Progenitor cell of endocrine pancreas (in vitro differentiated cells): ENCODE measurements at regions not wholly inside any gene's neighbourhood (a gene's known extent, or its start where the extent isn't known, plus 50 kb on each side); places are given as distances from the start of the nearest gene placed in this dataset.

Experiments
- DNase-seq: peaks from one replicate; pipeline ENCODE4 v3.0.0; 2021; ENCODE audit warnings: low spot score; ENCODE audit not compliant: unreplicated experiment
- H3K27ac Mint-ChIP-seq: 2 replicates; pipeline ENCODE4 v1.8.0; 2021; ENCODE audit warnings: mild to moderate bottlenecking, moderate library complexity, mixed read lengths
- H3K27me3 Mint-ChIP-seq: 2 replicates; pipeline ENCODE4 v1.8.0; 2021; ENCODE audit warnings: mixed read lengths
- H3K36me3 Mint-ChIP-seq: 2 replicates; pipeline ENCODE4 v1.8.0; 2022; ENCODE audit warnings: mixed read lengths; ENCODE audit not compliant: insufficient read depth
- H3K4me1 Mint-ChIP-seq: 2 replicates; pipeline ENCODE4 v1.8.0; 2021; ENCODE audit warnings: low read depth, mixed read lengths
- H3K4me3 Mint-ChIP-seq: 2 replicates; pipeline ENCODE4 v1.8.0; 2021; ENCODE audit warnings: low read depth, mild to moderate bottlenecking, moderate library complexity, mixed read lengths
- H3K9me3 Mint-ChIP-seq: 2 replicates; pipeline ENCODE4 v1.8.0; 2021; ENCODE audit warnings: low read depth, mixed read lengths
- TF ChIP-seq, protein P1 (sequence below): fragments of 200-600 bp; sonication (generic); IDR thresholded peaks from one replicate; pipeline ENCODE4 v1.5.0; 2021; ENCODE audit warnings: antibody characterized with exemption, mild to moderate bottlenecking; ENCODE audit not compliant: unreplicated experiment

DNA sequence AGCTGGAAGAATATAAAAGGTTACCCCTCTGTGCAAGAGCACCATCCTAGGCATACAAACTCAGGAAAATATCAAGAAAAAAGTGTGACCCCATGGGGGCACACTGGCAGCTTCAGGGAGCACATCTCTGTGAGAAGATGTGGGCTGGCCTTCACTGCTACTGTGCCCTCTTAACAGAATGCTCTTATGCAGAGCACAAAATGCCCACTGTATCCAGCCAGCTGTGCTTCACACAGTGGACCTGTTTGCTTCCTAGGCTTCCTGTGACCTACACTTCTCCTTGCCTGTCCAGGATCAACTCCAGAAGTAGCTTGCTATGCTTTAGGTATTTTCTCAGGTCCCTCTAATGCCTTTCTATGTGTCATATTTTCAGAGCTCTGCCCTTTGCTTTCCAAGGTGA, 380.2 kb upstream of the MMS22L start:
- no peaks in the 10 kb centered on the region for H3K36me3 Mint-ChIP-seq

DNA sequence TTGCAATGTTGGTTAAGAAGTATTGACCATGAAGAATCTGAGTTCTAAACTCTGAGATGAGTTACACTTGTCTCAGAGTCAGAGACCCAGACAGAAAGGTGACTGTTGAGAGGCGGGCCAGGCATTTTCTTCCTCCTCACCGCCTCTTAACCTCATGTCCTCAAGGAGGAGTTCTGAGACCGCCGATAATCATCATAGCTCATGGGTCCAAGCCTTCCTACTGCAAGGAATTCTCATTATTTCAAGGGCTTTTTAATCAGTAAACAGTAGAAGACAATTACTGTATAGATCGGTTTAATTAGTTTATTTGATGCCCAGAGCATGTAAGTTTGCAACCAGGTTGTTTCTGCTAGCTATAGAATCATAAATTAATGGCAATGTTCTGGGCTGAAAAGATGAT, 382.4 kb upstream of the MMS22L start:
- no peak for DNase-seq
- Mint-ChIP-seq H3K27ac (no peak overlapping the region), H3K9me3 (no peaks in the 10 kb centered on the region), H3K36me3 (no peaks in the 10 kb centered on the region), H3K4me3 (no peak overlapping the region), H3K27me3 (peaks cover 16% of the 10 kb centered on the region), H3K4me1 (peaks cover 1% of the 10 kb centered on the region)
- TF ChIP-seq, protein P1, sequence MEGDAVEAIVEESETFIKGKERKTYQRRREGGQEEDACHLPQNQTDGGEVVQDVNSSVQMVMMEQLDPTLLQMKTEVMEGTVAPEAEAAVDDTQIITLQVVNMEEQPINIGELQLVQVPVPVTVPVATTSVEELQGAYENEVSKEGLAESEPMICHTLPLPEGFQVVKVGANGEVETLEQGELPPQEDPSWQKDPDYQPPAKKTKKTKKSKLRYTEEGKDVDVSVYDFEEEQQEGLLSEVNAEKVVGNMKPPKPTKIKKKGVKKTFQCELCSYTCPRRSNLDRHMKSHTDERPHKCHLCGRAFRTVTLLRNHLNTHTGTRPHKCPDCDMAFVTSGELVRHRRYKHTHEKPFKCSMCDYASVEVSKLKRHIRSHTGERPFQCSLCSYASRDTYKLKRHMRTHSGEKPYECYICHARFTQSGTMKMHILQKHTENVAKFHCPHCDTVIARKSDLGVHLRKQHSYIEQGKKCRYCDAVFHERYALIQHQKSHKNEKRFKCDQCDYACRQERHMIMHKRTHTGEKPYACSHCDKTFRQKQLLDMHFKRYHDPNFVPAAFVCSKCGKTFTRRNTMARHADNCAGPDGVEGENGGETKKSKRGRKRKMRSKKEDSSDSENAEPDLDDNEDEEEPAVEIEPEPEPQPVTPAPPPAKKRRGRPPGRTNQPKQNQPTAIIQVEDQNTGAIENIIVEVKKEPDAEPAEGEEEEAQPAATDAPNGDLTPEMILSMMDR: no peak

More for the DNA sequence above, 380.2 kb upstream of the MMS22L start:
- Mint-ChIP-seq H3K27ac (no peak overlapping the region), H3K4me3 (no peak overlapping the region), H3K27me3 (peaks cover 16% of the 10 kb centered on the region), H3K9me3 (no peaks in the 10 kb centered on the region), H3K4me1 (peaks cover 1% of the 10 kb centered on the region)
- DNase-seq: no peak
- TF ChIP-seq, protein P1: no peak

DNA sequence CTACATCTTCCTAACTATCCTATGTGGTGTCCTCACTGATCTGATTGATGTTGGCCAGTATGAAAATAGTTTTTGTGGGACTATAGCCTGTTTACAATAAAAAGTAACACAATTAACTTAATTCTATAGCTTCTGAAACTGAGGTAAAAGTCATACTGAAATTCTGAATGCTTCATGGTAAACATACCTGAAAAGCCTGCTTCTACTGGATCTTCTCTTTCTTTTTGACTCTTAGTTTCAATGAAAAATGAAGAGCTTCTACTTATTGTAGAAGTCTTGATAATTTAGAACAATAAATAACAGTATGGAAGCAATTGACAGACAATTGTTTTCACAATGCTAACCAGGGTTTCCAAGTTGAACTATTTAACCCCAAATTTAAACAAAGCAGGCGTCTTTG, 383.9 kb upstream of the MMS22L start:
- TF ChIP-seq, protein P1: no peak
- Mint-ChIP-seq H3K27me3 (peaks cover 11% of the 10 kb centered on the region), H3K9me3 (no peaks in the 10 kb centered on the region), H3K4me3 (no peak overlapping the region), H3K36me3 (no peaks in the 10 kb centered on the region), H3K4me1 (no peaks in the 10 kb centered on the region), H3K27ac (no peak overlapping the region)
- no peak for DNase-seq

DNA sequence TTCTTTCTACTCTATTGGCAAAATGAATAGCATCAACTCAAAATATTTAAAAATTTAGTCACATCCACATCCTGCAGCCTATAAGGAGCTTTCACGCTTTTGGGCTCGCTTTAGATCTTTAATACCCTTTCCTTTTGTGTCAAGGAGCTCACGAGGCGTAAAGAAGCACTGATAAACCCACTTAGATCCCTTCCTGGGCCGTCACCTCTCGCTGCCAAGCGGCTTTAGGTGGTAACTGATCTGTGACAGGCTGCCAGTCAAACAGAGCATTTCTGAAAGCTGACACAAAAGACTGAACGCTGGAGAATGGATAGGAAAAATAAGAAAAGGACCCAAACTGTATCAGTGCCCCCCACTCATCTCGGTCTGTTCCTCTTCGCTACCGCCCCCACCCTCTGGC, 385.7 kb upstream of the MMS22L start:
- H3K9me3 Mint-ChIP-seq: no peaks in the 10 kb centered on the region
- H3K27me3 Mint-ChIP-seq: peaks cover 3% of the 10 kb centered on the region
- no peak overlapping the region for H3K4me3 Mint-ChIP-seq
- H3K27ac Mint-ChIP-seq: no peak overlapping the region
- TF ChIP-seq, protein P1: no peak
- H3K4me1 Mint-ChIP-seq: no peaks in the 10 kb centered on the region
- no peaks in the 10 kb centered on the region for H3K36me3 Mint-ChIP-seq
- no peak for DNase-seq

DNA sequence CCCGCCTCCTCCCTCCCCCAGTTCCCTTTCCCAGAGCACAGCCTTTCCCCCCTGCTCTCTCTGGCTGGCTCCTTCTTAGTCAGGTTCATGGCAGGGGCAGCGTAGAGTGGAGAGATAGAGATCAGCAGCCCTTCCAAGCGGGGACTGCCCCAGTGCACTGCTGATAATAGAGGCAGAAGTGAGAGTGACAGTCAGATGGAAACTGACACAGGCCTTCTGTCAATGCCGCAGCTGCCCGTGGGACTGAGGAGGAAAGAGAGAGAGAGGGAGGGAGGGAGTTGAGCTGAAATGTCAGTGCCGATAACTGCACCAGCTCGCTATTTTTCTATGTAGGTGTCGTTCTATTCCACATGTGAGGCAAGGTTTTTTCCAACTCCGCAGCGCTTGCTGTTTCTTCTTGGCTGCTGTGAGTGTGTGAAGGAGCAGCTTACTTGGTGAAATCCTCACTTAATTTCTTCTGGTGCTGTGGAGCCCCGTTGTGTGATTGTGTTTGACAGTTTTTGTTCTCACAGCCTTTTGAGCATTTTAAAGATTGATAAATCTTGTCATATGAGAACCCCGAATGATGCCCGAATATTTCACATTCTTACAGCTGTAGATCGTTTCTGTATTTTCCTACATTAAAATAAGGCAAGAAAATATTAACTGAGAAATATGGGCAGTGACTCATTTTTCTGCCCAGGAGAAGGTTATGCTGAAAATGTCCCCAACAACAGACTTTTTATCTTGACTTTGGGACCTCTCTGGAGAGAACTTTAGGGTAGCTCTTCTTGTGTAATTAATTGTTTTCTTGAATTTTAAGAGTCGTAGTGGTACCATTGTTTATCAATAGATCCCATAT, 386.4 kb upstream of the MMS22L start:
- Mint-ChIP-seq H3K4me1 (no peaks in the 10 kb centered on the region), H3K9me3 (no peaks in the 10 kb centered on the region), H3K27ac (no peak overlapping the region), H3K27me3 (peaks cover 3% of the 10 kb centered on the region), H3K4me3 (no peak overlapping the region), H3K36me3 (no peaks in the 10 kb centered on the region)
- TF ChIP-seq, protein P1: no peak
- no peak for DNase-seq
